Vagina (tissue), 2 donors: ENCODE measurements at regions not wholly inside any gene's neighbourhood (a gene's known extent, or its start where the extent isn't known, plus 50 kb on each side); places are given as distances from the start of the nearest gene placed in this dataset.

Experiments
- DNase-seq, 2 donors: peaks; one replicate each; pipeline ENCODE4 v3.0.0-alpha.2; 2017; ENCODE audit errors: extremely low spot score in 2 of 2
- H3K27ac ChIP-seq: fragments of 200-600 bp; sonication (generic); one replicate; pipeline ENCODE4 v1.5.1; 2019
- H3K27me3 ChIP-seq: fragments of 200-600 bp; sonication (generic); one replicate; pipeline ENCODE4 v1.5.1; 2019
- H3K36me3 ChIP-seq, 2 donors: fragments of 200-600 bp; sonication (generic); one replicate each; pipeline ENCODE4 v1.5.1; 2017 to 2019
- H3K4me1 ChIP-seq: fragments of 200-600 bp; sonication (generic); one replicate; pipeline ENCODE4 v1.5.1; 2019
- H3K4me3 ChIP-seq, 2 donors: fragments of 200-600 bp; sonication (generic); 1 replicate in 1 of 2; 2 replicates in 1 of 2; pipeline ENCODE4 v1.5.1; 2016 to 2019
- H3K9me3 ChIP-seq: fragments of 200-600 bp; sonication (generic); one replicate; pipeline ENCODE4 v1.5.1; 2019
- CTCF ChIP-seq, 3 experiments: fragments of 450-650 bp in 2 of 3; fragments of 200-600 bp in 1 of 3; sonication (generic) in 1 of 3; IDR thresholded peaks; one replicate each; pipeline ENCODE4 v1.5.1; 2017 to 2019; ENCODE audit warnings: antibody characterized with exemption in 3 of 3, mild to moderate bottlenecking in 2 of 3, moderate library complexity in 2 of 3
- POLR2A ChIP-seq, 2 donors: fragments of 450-650 bp; IDR thresholded peaks; one replicate each; pipeline ENCODE4 v1.6.1; 2017; ENCODE audit warnings: antibody characterized with exemption in 2 of 2, mild to moderate bottlenecking in 2 of 2, moderate library complexity in 2 of 2
- POLR2AphosphoS5 ChIP-seq, 2 donors: sonication (generic); formaldehyde crosslinking; IDR thresholded peaks; one replicate each; pipeline ENCODE4 v1.9.0; 2017; ENCODE audit warnings: antibody characterized with exemption in 2 of 2, mild to moderate bottlenecking in 2 of 2, low read depth in 1 of 2; ENCODE audit not compliant: insufficient read depth in 1 of 2
- intact Hi-C: fragments of 100-400 bp; cut with DNase I; formaldehyde crosslinking; loops from one replicate; pipeline ENCODE4 v1.15.1; 2023

GRCh38 chr1:170375082-170375723 lies 156.8 kb upstream of the GORAB start:
- H3K36me3 ChIP-seq = no peaks in the 10 kb centered on the region
- TF ChIP-seq CTCF (IDR thresholded peaks at IDR 0.05) (no peak), POLR2A (IDR thresholded peaks at IDR 0.05) (no peak), POLR2AphosphoS5 (IDR thresholded peaks at IDR 0.05; ENCODE audit: insufficient read depth in 1 of 2, low read depth in 1 of 2) (no peak)
- DNase-seq = no peak
- H3K27me3 ChIP-seq = no peaks in the 10 kb centered on the region
- intact Hi-C loops = no loop called here
- H3K27ac ChIP-seq = no peak overlapping the region
- H3K4me3 ChIP-seq = no peak overlapping the region
- H3K4me1 ChIP-seq = no peaks in the 10 kb centered on the region
- no peaks in the 10 kb centered on the region for H3K9me3 ChIP-seq

- Histone ChIP-seq H3K36me3 (no peaks in the 10 kb centered on the region), H3K4me1 (no peaks in the 10 kb centered on the region), H3K27ac (no peak overlapping the region), H3K27me3 (no peaks in the 10 kb centered on the region), H3K4me3 (no peak overlapping the region), H3K9me3 (no peaks in the 10 kb centered on the region)
- no peak for TF ChIP-seq POLR2AphosphoS5 (IDR thresholded peaks at IDR 0.05; ENCODE audit: insufficient read depth in 1 of 2, low read depth in 1 of 2)
- TF ChIP-seq CTCF (IDR thresholded peaks at IDR 0.05) = no peak
- no peak for TF ChIP-seq POLR2A (IDR thresholded peaks at IDR 0.05)
- intact Hi-C loops = no loop called here
- DNase-seq = no peak
Observed at GRCh38 chr1:170376801-170377385, 155.1 kb upstream of the GORAB start.

GRCh38 chr1:170377440-170377839 lies 154.5 kb upstream of the GORAB start:
- Histone ChIP-seq H3K9me3 (no peaks in the 10 kb centered on the region), H3K4me1 (no peaks in the 10 kb centered on the region), H3K36me3 (no peaks in the 10 kb centered on the region), H3K4me3 (no peak overlapping the region), H3K27me3 (no peaks in the 10 kb centered on the region), H3K27ac (no peak overlapping the region)
- TF ChIP-seq CTCF (IDR thresholded peaks at IDR 0.05) (no peak), POLR2A (IDR thresholded peaks at IDR 0.05) (no peak), POLR2AphosphoS5 (IDR thresholded peaks at IDR 0.05; ENCODE audit: insufficient read depth in 1 of 2, low read depth in 1 of 2) (no peak)
- DNase-seq = no peak
- intact Hi-C loops = no loop called here

DNA sequence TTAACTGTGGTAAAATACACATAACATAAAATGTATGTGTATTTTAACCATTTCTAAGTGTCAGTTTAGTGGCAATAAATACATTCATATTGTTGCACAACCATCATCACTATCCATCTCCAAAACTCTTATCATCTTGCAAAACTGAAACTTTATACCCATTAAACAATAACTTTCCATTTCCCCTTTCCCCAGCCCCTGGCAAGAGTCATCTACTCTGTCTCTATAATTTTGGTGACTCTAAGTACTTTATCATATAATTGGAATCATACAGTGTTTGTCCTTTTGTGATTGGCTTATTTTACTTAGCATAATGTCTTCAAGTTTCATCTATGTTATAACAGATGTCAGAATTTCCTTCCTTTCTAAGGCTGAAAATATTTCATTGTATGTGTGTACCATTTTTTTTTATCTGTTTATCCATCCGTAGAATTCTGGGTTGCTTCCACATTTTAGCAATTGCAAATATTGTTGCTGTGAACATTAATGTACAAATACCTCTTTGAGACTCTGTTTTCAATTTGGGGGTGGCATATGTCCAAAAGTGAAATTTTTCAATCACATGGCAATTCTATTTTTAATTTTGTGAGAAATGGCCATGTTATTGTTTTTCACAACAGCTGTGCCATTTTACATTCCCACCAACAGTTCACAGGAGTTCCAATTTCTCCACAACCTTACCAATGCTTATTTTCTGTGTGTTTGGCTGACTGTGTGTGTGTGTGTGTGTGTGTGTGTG lies 153.9 kb upstream of the GORAB start:
- Histone ChIP-seq H3K4me3 (no peak overlapping the region), H3K27me3 (no peaks in the 10 kb centered on the region), H3K9me3 (no peaks in the 10 kb centered on the region), H3K27ac (no peak overlapping the region), H3K36me3 (no peaks in the 10 kb centered on the region), H3K4me1 (no peaks in the 10 kb centered on the region)
- TF ChIP-seq CTCF (IDR thresholded peaks at IDR 0.05) = no peak
- TF ChIP-seq POLR2A (IDR thresholded peaks at IDR 0.05) = no peak
- no peak for TF ChIP-seq POLR2AphosphoS5 (IDR thresholded peaks at IDR 0.05; ENCODE audit: insufficient read depth in 1 of 2, low read depth in 1 of 2)
- intact Hi-C loops = no loop called here
- DNase-seq = no peak

GRCh38 chr1:170385750-170386149 lies 146.2 kb upstream of the GORAB start:
- H3K9me3 ChIP-seq = no peaks in the 10 kb centered on the region
- H3K27ac ChIP-seq = no peak overlapping the region
- H3K27me3 ChIP-seq = no peaks in the 10 kb centered on the region
- intact Hi-C loops = no loop called here
- no peaks in the 10 kb centered on the region for H3K4me1 ChIP-seq
- no peak for DNase-seq
- no peak for TF ChIP-seq CTCF (IDR thresholded peaks at IDR 0.05)
- TF ChIP-seq POLR2AphosphoS5 (IDR thresholded peaks at IDR 0.05; ENCODE audit: insufficient read depth in 1 of 2, low read depth in 1 of 2) = no peak
- no peak for TF ChIP-seq POLR2A (IDR thresholded peaks at IDR 0.05)
- H3K4me3 ChIP-seq = no peak overlapping the region
- H3K36me3 ChIP-seq = no peaks in the 10 kb centered on the region
